Type B pancreatic cell (in vitro differentiated cells): ENCODE measurements at regions not wholly inside any gene's neighbourhood (a gene's known extent, or its start where the extent isn't known, plus 50 kb on each side); places are given as distances from the start of the nearest gene placed in this dataset.
"Not testable (repeated sequence)": the region's sequence is repeated elsewhere in the genome, so short reads cannot be mapped to it uniquely, and the experiment has no call there.

Source experiments
- DNase-seq: peaks from one replicate; pipeline ENCODE4 v3.0.0; 2021; ENCODE audit warnings: mixed read lengths; ENCODE audit not compliant: unreplicated experiment; ENCODE audit errors: extremely low spot score
- H3K27ac Mint-ChIP-seq: 2 replicates; pipeline ENCODE4 v1.8.0; 2021; ENCODE audit warnings: mild to moderate bottlenecking, mixed read lengths
- H3K27me3 Mint-ChIP-seq: 2 replicates; pipeline ENCODE4 v1.8.0; 2021; ENCODE audit warnings: mixed read lengths
- H3K36me3 Mint-ChIP-seq: 2 replicates; pipeline ENCODE4 v1.8.0; 2021; ENCODE audit warnings: mixed read lengths
- H3K4me1 Mint-ChIP-seq: one replicate; pipeline ENCODE4 v1.8.0; 2021; ENCODE audit warnings: mixed read lengths; ENCODE audit not compliant: unreplicated experiment
- H3K4me3 Mint-ChIP-seq: 2 replicates; pipeline ENCODE4 v1.8.0; 2021; ENCODE audit warnings: mild to moderate bottlenecking, mixed read lengths
- H3K9me3 Mint-ChIP-seq: 2 replicates; pipeline ENCODE4 v1.8.0; 2021; ENCODE audit warnings: mixed read lengths
- TF ChIP-seq, protein P1 (sequence below): fragments of 200-600 bp; sonication (generic); conservative IDR thresholded peaks from 2 replicates; pipeline ENCODE4 v1.5.0; 2021; ENCODE audit warnings: antibody characterized with exemption, mild to moderate bottlenecking

DNA sequence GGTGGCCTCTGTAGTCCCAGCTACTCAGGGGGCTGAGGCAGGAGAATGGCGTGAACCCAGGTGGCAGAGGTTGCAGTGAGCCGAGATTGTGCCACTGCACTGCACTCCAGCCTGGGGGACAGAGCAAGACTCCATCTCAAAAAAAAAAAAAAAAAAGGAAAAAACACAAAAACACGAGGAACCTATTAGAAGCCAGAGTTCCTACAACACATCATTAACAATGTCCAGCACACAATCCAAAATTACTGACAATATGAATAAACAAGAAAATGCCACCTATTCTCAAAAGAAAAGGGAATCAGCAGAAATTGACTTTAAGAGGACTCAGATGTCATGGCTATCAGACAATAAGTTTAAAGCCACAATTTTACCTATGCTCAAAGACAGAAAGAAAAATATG lies 57.3 kb upstream of the HS3ST3A1 start:
- not testable (repeated sequence) for H3K27me3 Mint-ChIP-seq, H3K4me1 Mint-ChIP-seq, H3K9me3 Mint-ChIP-seq, H3K27ac Mint-ChIP-seq, H3K4me3 Mint-ChIP-seq, H3K36me3 Mint-ChIP-seq, DNase-seq

DNA sequence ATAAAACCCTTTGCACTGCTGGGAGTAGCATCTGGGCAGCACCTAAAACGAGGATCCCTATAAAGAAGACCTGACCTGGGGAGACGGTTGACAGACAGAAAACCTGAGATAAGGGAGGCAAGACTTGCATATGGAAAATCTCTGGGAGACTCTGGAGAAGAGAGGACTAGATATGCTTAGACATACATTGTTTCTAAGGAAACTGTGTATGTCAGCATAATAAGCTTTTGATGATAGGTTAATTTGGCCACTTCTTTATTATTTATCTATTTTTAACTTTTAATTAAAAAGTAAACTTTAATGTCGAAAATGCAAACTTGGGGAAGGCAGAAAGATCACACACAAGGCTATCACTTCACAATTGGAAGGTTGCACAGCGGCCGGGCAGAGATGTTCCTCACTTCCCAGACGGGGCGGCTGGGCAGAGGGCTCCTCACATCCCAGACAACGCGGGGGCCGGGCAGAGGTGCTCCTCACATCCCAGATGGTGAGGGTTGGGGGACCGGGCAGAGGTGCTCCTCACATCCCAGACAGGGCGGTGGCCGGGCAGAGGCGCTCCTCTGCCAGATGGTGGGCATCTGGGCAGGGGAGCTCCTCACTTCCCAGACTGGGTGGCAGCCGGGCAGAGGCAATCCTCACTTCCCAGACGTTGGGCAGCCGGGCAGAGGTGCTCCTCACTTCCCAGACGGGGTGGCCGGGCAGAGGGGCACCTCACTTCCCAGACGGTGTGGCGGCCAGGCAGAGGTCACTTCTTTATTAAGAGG lies 64.3 kb upstream of the HS3ST3A1 start:
- TF ChIP-seq, protein P1, sequence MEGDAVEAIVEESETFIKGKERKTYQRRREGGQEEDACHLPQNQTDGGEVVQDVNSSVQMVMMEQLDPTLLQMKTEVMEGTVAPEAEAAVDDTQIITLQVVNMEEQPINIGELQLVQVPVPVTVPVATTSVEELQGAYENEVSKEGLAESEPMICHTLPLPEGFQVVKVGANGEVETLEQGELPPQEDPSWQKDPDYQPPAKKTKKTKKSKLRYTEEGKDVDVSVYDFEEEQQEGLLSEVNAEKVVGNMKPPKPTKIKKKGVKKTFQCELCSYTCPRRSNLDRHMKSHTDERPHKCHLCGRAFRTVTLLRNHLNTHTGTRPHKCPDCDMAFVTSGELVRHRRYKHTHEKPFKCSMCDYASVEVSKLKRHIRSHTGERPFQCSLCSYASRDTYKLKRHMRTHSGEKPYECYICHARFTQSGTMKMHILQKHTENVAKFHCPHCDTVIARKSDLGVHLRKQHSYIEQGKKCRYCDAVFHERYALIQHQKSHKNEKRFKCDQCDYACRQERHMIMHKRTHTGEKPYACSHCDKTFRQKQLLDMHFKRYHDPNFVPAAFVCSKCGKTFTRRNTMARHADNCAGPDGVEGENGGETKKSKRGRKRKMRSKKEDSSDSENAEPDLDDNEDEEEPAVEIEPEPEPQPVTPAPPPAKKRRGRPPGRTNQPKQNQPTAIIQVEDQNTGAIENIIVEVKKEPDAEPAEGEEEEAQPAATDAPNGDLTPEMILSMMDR, result no peak
- Mint-ChIP-seq H3K4me1 (no peaks in the 10 kb centered on the region), H3K27ac (no peak overlapping the region), H3K4me3 (no peak overlapping the region), H3K36me3 (no peaks in the 10 kb centered on the region), H3K9me3 (peaks cover 9% of the 10 kb centered on the region), H3K27me3 (no peaks in the 10 kb centered on the region)
- DNase-seq, result no peak

DNA sequence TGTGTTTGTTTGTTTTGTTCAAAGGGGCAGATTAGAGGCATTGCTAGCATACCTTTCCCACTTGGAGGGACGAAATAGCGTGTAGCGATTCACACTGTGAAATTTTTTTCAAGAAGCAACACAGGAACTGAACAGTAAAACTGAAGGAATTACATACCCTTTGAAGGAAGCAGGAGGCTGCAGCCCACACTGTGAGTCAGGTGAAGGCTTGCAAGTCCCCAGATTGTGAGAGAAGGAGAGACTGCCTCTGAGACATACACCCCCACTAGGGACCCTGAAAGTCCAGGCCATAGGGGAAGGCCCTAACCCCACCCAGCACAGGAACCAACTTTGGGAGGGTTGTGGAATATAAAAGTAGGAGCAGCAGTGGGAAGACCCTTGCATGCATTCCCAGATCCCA lies 69.6 kb upstream of the HS3ST3A1 start:
- TF ChIP-seq, protein P1, result no peak
- no peak for DNase-seq
- Mint-ChIP-seq H3K9me3 (peaks cover 9% of the 10 kb centered on the region), H3K27me3 (no peaks in the 10 kb centered on the region), H3K27ac (no peak overlapping the region), H3K4me3 (no peak overlapping the region), H3K4me1 (no peaks in the 10 kb centered on the region), H3K36me3 (no peaks in the 10 kb centered on the region)

DNA sequence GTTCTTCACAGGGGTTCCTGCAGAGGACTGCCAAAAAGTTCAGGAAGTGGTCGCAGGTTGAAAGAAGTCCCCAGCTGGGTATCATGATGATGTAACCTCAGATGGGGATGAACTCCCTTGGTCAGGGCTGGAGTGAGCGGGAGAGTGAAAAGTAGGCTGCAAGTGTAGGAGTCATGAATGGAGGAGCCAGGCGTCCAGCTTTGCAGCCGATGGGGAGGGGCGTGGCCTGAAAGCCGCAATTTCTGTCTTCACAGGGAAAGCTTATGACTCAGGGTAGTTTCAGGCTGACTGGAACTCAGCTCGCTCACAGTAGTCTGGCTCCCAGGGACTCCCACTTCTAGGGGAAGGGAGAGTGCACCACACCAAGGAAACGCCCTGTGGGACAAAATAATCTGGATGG lies 70.0 kb upstream of the HS3ST3A1 start:
- Mint-ChIP-seq H3K36me3 (no peaks in the 10 kb centered on the region), H3K27ac (no peak overlapping the region), H3K27me3 (no peaks in the 10 kb centered on the region), H3K4me3 (no peak overlapping the region), H3K4me1 (no peaks in the 10 kb centered on the region), H3K9me3 (peaks cover 9% of the 10 kb centered on the region)
- TF ChIP-seq, protein P1, result no peak
- no peak for DNase-seq

DNA sequence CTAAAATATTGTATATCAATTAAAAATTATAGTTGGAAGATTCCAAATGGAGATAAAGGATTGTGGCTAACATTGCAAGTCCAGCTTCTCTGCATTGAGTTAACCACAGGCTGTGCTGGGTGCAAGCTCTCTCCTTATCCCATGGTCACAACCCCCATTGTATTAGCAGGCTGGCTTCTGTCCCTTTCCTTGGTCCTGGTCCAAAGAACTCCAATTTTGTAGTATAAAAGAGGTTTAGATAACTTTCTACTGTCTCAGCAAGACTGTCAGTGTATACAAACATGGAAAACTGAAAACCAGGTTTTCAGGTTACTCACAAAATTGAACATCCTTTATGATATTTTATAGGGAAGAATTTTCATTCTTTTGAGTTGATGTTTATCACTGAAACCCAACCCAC lies 76.6 kb upstream of the HS3ST3A1 start:
- H3K27ac Mint-ChIP-seq, result no peak overlapping the region
- H3K27me3 Mint-ChIP-seq, result no peaks in the 10 kb centered on the region
- TF ChIP-seq, protein P1, result no peak
- no peaks in the 10 kb centered on the region for H3K9me3 Mint-ChIP-seq
- no peak overlapping the region for H3K4me3 Mint-ChIP-seq
- no peak for DNase-seq
- H3K4me1 Mint-ChIP-seq, result no peaks in the 10 kb centered on the region
- H3K36me3 Mint-ChIP-seq, result no peaks in the 10 kb centered on the region

DNA sequence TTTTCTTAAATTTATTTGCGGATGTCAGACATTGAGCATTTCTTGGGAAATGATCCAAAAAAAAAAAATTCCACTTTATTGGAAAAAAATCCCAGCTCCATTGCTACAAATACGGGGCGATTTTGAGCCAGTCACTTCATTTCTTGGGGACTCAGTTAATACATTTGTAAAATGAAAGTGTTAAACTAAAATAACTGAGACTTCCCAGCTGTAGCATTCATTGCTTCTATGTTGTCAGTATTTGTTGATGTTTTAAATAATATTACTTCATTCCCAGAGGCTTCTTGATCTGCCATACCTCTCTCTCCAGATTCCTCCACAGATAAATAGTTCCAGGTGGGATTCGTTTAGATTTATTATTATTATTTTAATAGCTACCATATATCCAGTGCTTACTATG lies 77.1 kb upstream of the HS3ST3A1 start:
- TF ChIP-seq, protein P1, result no peak
- DNase-seq, result no peak
- H3K4me1 Mint-ChIP-seq, result no peaks in the 10 kb centered on the region
- no peaks in the 10 kb centered on the region for H3K9me3 Mint-ChIP-seq
- H3K4me3 Mint-ChIP-seq, result no peak overlapping the region
- no peaks in the 10 kb centered on the region for H3K27me3 Mint-ChIP-seq
- H3K36me3 Mint-ChIP-seq, result no peaks in the 10 kb centered on the region
- H3K27ac Mint-ChIP-seq, result no peak overlapping the region
